ENCODE measurements at regions not wholly inside any gene's neighbourhood (a gene's known extent, or its start where the extent isn't known, plus 50 kb on each side); places are given as distances from the start of the nearest gene placed in this dataset.

DNA sequence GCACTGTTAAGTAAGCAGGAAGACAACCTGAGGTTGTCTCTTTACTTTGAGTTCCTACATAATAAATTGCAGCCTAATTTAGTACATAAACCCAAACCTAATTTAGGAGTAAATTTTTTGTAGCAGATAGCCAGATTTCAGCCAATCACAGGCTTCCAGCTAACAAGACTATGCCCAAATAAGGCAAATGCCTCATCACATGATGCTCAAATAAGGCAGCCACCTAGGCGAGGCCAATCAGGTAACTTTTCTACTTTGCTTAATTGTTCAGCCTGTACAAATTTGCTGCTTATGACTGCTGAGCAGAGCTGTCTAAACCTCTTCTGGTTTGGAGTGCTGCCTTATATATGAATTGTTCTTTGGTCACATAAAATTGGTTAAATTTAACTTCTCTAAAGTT, 1118.7 kb upstream of the TMEM132C start:
- Histone ChIP-seq H3K4me3 (ENCODE audit: low read depth, low read length, poor library complexity, severe bottlenecking) (no peak overlapping the region), H2AFZ (ENCODE audit: low read length) (no peak overlapping the region), H3K9me2 (ENCODE audit: insufficient read depth, low read length) (no peaks in the 10 kb centered on the region), H3K4me2 (ENCODE audit: low read length) (no peak overlapping the region), H3K79me2 (ENCODE audit: insufficient read depth, low read depth, low read length) (no peaks in the 10 kb centered on the region), H3K36me3 (ENCODE audit: insufficient read depth, low read length) (no peaks in the 10 kb centered on the region), H4K20me1 (ENCODE audit: insufficient read depth, low read length) (no peaks in the 10 kb centered on the region), H3K27ac (ENCODE audit: low read depth, low read length, poor library complexity, severe bottlenecking) (no peak overlapping the region), H3K4me1 (ENCODE audit: insufficient read depth, low read length, poor library complexity, severe bottlenecking) (no peaks in the 10 kb centered on the region), H3K9me3 (ENCODE audit: low read length) (no peaks in the 10 kb centered on the region)
- no peak for TF ChIP-seq EZH2phosphoT487 (IDR thresholded peaks at IDR 0.05; ENCODE audit: borderline replicate concordance, low read depth, low read length)
- TF ChIP-seq, protein P1, sequence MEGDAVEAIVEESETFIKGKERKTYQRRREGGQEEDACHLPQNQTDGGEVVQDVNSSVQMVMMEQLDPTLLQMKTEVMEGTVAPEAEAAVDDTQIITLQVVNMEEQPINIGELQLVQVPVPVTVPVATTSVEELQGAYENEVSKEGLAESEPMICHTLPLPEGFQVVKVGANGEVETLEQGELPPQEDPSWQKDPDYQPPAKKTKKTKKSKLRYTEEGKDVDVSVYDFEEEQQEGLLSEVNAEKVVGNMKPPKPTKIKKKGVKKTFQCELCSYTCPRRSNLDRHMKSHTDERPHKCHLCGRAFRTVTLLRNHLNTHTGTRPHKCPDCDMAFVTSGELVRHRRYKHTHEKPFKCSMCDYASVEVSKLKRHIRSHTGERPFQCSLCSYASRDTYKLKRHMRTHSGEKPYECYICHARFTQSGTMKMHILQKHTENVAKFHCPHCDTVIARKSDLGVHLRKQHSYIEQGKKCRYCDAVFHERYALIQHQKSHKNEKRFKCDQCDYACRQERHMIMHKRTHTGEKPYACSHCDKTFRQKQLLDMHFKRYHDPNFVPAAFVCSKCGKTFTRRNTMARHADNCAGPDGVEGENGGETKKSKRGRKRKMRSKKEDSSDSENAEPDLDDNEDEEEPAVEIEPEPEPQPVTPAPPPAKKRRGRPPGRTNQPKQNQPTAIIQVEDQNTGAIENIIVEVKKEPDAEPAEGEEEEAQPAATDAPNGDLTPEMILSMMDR (conservative IDR thresholded peaks at IDR 0.05; ENCODE audit: low read length) = no peak
- BruUV-seq (replicated peaks) = no TSS peak
- DNase-seq (ENCODE audit: low spot score) = no peak
- POLR2A ChIA-PET = interaction anchor here (0.5 kb wide), 1 partner anchor 685 kb away, joined by 3 read pairs; no protein-coding TSS in a partner anchor
- intact Hi-C loops (cut with micrococcal nuclease; ENCODE audit: unreplicated experiment) = no loop called here
- CTCF ChIA-PET (ENCODE audit: unreplicated experiment) = no interaction called here

DNA sequence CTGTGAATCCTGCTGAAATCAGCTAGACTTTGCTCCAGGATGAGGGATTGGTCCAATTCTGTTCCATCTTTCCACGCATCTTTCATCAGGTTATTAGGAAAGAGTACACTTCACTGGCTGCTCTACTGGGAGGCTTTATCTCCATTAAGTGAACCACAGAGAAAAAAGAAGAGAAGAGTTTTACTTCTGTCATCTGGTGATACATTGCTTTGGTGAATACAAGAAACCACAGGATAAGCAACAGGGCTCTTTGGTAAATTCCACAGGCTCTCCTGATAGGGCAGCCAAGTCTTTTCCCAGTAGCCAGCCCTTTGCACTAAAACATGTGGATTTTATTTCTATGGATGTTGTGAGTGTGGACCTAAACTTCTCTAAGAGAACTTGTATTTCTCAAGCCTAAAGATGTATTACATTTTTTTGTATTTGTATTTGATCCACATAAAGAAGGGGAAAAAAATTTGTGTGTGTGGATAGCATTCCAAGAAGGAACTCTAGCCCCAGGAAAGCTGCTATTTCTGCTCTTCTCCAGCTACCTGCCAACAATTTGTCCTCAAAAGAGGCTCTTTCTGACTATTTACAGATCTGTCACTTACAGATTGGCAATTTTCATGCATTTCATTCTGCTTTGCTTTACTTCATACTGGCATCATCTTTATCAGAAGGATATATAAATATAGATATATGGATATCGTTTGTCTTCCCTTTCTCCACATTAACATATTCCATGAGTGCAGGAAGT, 1117.6 kb upstream of the TMEM132C start:
- Histone ChIP-seq H3K36me3 (ENCODE audit: insufficient read depth, low read length) (no peaks in the 10 kb centered on the region), H3K9me2 (ENCODE audit: insufficient read depth, low read length) (no peaks in the 10 kb centered on the region), H3K4me2 (ENCODE audit: low read length) (no peak overlapping the region), H2AFZ (ENCODE audit: low read length) (no peak overlapping the region), H3K79me2 (ENCODE audit: insufficient read depth, low read depth, low read length) (no peaks in the 10 kb centered on the region), H3K9me3 (ENCODE audit: low read length) (no peaks in the 10 kb centered on the region), H3K4me1 (ENCODE audit: insufficient read depth, low read length, poor library complexity, severe bottlenecking) (no peaks in the 10 kb centered on the region), H3K4me3 (ENCODE audit: low read depth, low read length, poor library complexity, severe bottlenecking) (no peak overlapping the region), H3K27ac (ENCODE audit: low read depth, low read length, poor library complexity, severe bottlenecking) (no peak overlapping the region), H4K20me1 (ENCODE audit: insufficient read depth, low read length) (no peaks in the 10 kb centered on the region)
- DNase-seq (ENCODE audit: low spot score) = no peak
- intact Hi-C loops (cut with micrococcal nuclease; ENCODE audit: unreplicated experiment) = no loop called here
- CTCF ChIA-PET (ENCODE audit: unreplicated experiment) = no interaction called here
- POLR2A ChIA-PET = no interaction called here
- no TSS peak for BruUV-seq (replicated peaks)
- TF ChIP-seq, protein P1 (conservative IDR thresholded peaks at IDR 0.05; ENCODE audit: low read length) = no peak
- TF ChIP-seq EZH2phosphoT487 (IDR thresholded peaks at IDR 0.05; ENCODE audit: borderline replicate concordance, low read depth, low read length) = no peak

DNA sequence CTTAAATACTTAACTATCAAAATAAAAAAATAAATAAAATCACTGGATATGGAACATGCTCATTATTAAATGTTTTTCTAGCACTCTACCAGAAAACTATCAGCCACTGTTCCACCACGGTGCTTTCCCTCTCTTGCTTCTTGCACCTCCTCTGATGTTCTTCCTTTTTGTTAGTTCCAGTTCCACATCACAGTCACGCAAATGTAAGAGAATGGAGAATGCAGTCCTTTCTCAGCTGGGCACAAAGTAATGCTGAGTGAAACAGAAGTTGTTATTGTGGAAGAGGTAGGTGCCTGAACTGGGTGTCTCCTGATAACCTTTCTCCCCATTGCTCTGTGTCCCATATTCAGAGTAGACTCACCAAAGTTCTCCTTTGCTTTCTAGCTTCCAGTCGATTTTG, 1116.9 kb upstream of the TMEM132C start:
- Histone ChIP-seq H3K36me3 (ENCODE audit: insufficient read depth, low read length) (no peaks in the 10 kb centered on the region), H2AFZ (ENCODE audit: low read length) (no peak overlapping the region), H3K4me2 (ENCODE audit: low read length) (no peak overlapping the region), H3K9me2 (ENCODE audit: insufficient read depth, low read length) (no peaks in the 10 kb centered on the region), H3K27ac (ENCODE audit: low read depth, low read length, poor library complexity, severe bottlenecking) (no peak overlapping the region), H3K79me2 (ENCODE audit: insufficient read depth, low read depth, low read length) (no peaks in the 10 kb centered on the region), H3K4me1 (ENCODE audit: insufficient read depth, low read length, poor library complexity, severe bottlenecking) (no peaks in the 10 kb centered on the region), H4K20me1 (ENCODE audit: insufficient read depth, low read length) (no peaks in the 10 kb centered on the region), H3K4me3 (ENCODE audit: low read depth, low read length, poor library complexity, severe bottlenecking) (no peak overlapping the region), H3K9me3 (ENCODE audit: low read length) (no peaks in the 10 kb centered on the region)
- BruUV-seq (replicated peaks) = no TSS peak
- intact Hi-C loops (cut with micrococcal nuclease; ENCODE audit: unreplicated experiment) = no loop called here
- ChIA-PET CTCF (ENCODE audit: unreplicated experiment) (no interaction called here), POLR2A (no interaction called here)
- TF ChIP-seq, protein P1 (conservative IDR thresholded peaks at IDR 0.05; ENCODE audit: low read length) = no peak
- no peak for TF ChIP-seq EZH2phosphoT487 (IDR thresholded peaks at IDR 0.05; ENCODE audit: borderline replicate concordance, low read depth, low read length)
- no peak for DNase-seq (ENCODE audit: low spot score)
